ENCODE measurements at regions not wholly inside any gene's neighbourhood (a gene's known extent, or its start where the extent isn't known, plus 50 kb on each side); places are given as distances from the start of the nearest gene placed in this dataset.

- DNase-seq (ENCODE audit: low read depth in 1 of 2, low spot score in 1 of 2), result no peak
- Histone ChIP-seq H3K4me1 (ENCODE audit: low read depth) (peaks cover 14% of the 10 kb centered on the region), H3K27ac (no peak overlapping the region), H3K27me3 (no peaks in the 10 kb centered on the region), H3K36me3 (no peaks in the 10 kb centered on the region), H3K9me3 (ENCODE audit: low read depth) (no peaks in the 10 kb centered on the region), H3K4me3 (no peak overlapping the region)
- TF ChIP-seq, protein P1, sequence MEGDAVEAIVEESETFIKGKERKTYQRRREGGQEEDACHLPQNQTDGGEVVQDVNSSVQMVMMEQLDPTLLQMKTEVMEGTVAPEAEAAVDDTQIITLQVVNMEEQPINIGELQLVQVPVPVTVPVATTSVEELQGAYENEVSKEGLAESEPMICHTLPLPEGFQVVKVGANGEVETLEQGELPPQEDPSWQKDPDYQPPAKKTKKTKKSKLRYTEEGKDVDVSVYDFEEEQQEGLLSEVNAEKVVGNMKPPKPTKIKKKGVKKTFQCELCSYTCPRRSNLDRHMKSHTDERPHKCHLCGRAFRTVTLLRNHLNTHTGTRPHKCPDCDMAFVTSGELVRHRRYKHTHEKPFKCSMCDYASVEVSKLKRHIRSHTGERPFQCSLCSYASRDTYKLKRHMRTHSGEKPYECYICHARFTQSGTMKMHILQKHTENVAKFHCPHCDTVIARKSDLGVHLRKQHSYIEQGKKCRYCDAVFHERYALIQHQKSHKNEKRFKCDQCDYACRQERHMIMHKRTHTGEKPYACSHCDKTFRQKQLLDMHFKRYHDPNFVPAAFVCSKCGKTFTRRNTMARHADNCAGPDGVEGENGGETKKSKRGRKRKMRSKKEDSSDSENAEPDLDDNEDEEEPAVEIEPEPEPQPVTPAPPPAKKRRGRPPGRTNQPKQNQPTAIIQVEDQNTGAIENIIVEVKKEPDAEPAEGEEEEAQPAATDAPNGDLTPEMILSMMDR (IDR thresholded peaks at IDR 0.05; ENCODE audit: low read depth, low read length), result no peak
Observed at GRCh38 chr12:115216301-115216700, 532.3 kb upstream of the TBX3 start.

DNA sequence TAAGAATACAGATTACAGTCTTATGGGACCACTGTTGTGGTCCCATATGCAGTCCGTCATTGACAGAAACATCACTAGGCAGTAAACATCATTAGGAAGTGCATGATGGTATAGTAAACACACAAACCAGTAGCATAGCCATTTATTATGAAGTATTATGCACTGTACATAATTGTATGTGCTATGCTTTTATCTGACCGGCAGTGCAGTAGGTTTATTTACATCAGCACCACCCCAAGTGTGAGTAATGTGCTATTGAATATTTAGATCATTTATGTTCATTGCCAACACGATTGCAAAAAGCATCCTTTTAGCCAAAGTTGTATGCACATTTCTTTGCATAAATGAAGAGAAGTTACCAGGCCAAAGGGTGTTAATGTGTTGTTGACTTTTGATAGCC, 531.6 kb upstream of the TBX3 start:
- no peaks in the 10 kb centered on the region for H3K27me3 ChIP-seq
- TF ChIP-seq, protein P1 (IDR thresholded peaks at IDR 0.05; ENCODE audit: low read depth, low read length), result no peak
- peaks cover 14% of the 10 kb centered on the region for H3K4me1 ChIP-seq (ENCODE audit: low read depth)
- no peaks in the 10 kb centered on the region for H3K9me3 ChIP-seq (ENCODE audit: low read depth)
- no peak overlapping the region for H3K4me3 ChIP-seq
- no peak overlapping the region for H3K27ac ChIP-seq
- no peaks in the 10 kb centered on the region for H3K36me3 ChIP-seq
- no peak for DNase-seq (ENCODE audit: low read depth in 1 of 2, low spot score in 1 of 2)

DNA sequence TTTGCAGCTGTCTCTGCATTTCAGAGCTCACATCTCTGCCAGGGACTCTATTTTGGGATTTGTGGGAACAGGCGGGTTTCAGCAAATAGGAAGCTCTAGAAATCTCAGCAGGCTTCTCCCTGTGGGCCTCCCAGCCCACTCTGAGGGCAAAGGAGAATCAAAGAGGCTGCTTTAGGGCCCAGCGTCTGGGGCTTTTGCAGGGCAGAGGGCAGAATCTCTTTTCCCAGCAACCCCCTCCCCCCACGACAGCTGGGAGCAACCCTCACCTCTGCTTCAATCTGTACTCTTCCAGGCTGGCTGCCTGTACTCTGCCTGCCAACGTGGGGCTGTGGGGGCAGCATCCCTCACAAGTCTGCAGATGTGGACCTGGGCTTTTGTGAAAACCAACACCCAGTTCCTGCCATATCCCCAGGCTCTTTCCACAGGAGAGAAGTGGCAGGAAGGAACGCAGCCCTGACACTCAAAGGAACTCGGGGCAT, 529.6 kb upstream of the TBX3 start:
- TF ChIP-seq, protein P1 (IDR thresholded peaks at IDR 0.05; ENCODE audit: low read depth, low read length), result no peak
- no peak overlapping the region for H3K4me3 ChIP-seq
- no peaks in the 10 kb centered on the region for H3K27me3 ChIP-seq
- H3K4me1 ChIP-seq (ENCODE audit: low read depth), result peaks cover 14% of the 10 kb centered on the region
- DNase-seq (ENCODE audit: low read depth in 1 of 2, low spot score in 1 of 2), result peak in 1 of 2 donors; percentile 54
- peak overlapping the region; percentile 85 for H3K27ac ChIP-seq
- no peaks in the 10 kb centered on the region for H3K36me3 ChIP-seq
- H3K9me3 ChIP-seq (ENCODE audit: low read depth), result no peaks in the 10 kb centered on the region

- no peak overlapping the region for H3K4me3 ChIP-seq
- no peak for DNase-seq (ENCODE audit: low read depth in 1 of 2, low spot score in 1 of 2)
- TF ChIP-seq, protein P1 (IDR thresholded peaks at IDR 0.05; ENCODE audit: low read depth, low read length), result no peak
- H3K9me3 ChIP-seq (ENCODE audit: low read depth), result no peaks in the 10 kb centered on the region
- peaks cover 14% of the 10 kb centered on the region for H3K4me1 ChIP-seq (ENCODE audit: low read depth)
- H3K27me3 ChIP-seq, result no peaks in the 10 kb centered on the region
- peak overlapping the region; percentile 85 for H3K27ac ChIP-seq
- no peaks in the 10 kb centered on the region for H3K36me3 ChIP-seq
Observed at GRCh38 chr12:115213118-115213517, 529.1 kb upstream of the TBX3 start.

DNA sequence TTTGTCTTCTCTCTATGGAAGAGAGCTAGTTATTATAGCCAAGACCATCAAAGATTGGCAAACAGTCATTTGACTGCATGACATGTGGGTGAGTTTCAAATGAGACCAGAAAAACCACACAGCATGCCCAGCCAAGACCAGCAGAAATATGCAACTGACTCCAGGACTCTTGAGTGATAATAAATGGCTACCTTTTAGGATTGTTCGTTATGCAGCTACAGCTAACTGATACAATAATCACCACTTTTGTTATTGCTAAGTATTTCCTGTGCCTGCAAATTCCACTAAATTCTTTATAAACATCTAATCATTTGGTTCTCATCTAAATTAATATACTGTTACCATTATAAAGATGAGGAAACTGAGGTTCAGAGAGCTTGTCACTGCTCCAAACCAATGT, 528.4 kb upstream of the TBX3 start:
- Histone ChIP-seq H3K4me3 (no peak overlapping the region), H3K4me1 (ENCODE audit: low read depth) (peaks cover 14% of the 10 kb centered on the region), H3K27ac (no peak overlapping the region), H3K27me3 (no peaks in the 10 kb centered on the region), H3K36me3 (no peaks in the 10 kb centered on the region), H3K9me3 (ENCODE audit: low read depth) (no peaks in the 10 kb centered on the region)
- TF ChIP-seq, protein P1 (IDR thresholded peaks at IDR 0.05; ENCODE audit: low read depth, low read length), result no peak
- DNase-seq (ENCODE audit: low read depth in 1 of 2, low spot score in 1 of 2), result no peak
